GM12892 (cell line): ENCODE measurements at regions not wholly inside any gene's neighbourhood (a gene's known extent, or its start where the extent isn't known, plus 50 kb on each side); places are given as distances from the start of the nearest gene placed in this dataset.

Source experiments
- DNase-seq: peaks from one replicate; pipeline ENCODE4 v3.0.0; 2011; ENCODE audit not compliant: insufficient read length
- FAIRE-seq: peaks from 2 replicates; lab custom pipeline; 2011; peaks lifted over from hg19 to GRCh38; lab: Jason Lieb, UNC
- POLR2A ChIP-seq: IDR thresholded peaks from 2 replicates; pipeline ENCODE4 v1.6.1; 2011; ENCODE audit warnings: low read depth, low read length, control low read depth
- POLR2AphosphoS5 ChIP-seq: IDR thresholded peaks from 2 replicates; pipeline ENCODE4 v1.6.1; 2011; ENCODE audit warnings: low read depth, low read length, control low read depth
- TAF1 ChIP-seq: IDR thresholded peaks from 2 replicates; pipeline ENCODE4 v1.6.1; 2011; ENCODE audit warnings: low read depth, mild to moderate bottlenecking, control low read depth, low read length, borderline replicate concordance

GRCh38 chr6:14656078-14656521 is 538.5 kb downstream of the CD83 start:
- DNase-seq (no peak), FAIRE-seq (peak; percentile 58)
- TF ChIP-seq POLR2A (no peak), TAF1 (no peak), POLR2AphosphoS5 (no peak)

DNA sequence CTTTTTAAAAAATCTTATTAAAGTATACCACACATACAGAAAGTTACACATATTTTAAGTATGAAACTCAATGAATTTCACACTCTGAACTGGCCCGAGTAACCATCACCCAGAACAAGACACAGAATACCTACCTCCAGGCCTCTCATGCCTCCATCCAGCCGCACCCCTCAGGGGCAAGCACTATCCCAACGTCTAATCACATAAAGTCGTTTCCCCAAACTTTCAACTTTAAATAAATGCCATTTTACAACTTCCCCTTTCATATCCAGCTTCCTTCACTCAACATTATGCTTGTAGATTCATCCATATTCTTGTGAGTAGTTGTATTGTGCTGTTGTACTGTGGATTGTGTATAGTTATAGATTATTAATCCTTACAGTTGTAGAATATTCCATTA is 539.1 kb downstream of the CD83 start:
- FAIRE-seq (no peak), DNase-seq (no peak)
- TF ChIP-seq POLR2AphosphoS5 (no peak), TAF1 (no peak), POLR2A (no peak)

DNA sequence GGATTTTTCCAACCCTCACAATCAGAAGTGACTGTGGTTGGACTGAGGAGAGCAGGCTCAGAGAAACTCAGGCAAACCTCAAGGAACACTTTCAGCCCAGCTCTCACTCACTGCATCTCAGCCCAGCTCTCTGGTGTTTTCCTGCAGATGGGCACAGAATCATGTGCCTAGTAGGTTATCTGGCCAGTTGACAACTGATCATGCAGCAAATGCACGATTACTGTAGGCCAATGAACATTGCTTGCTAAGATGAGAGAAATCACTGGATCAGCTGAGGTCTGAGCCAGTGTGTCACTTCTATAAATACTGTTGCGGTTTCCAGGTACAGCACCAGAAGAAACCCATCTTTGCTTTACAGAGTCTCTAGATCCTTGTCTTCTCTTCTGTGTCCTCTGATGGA is 540.5 kb downstream of the CD83 start:
- TF ChIP-seq POLR2AphosphoS5 (no peak), TAF1 (no peak), POLR2A (no peak)
- DNase-seq (no peak), FAIRE-seq (no peak)

DNA sequence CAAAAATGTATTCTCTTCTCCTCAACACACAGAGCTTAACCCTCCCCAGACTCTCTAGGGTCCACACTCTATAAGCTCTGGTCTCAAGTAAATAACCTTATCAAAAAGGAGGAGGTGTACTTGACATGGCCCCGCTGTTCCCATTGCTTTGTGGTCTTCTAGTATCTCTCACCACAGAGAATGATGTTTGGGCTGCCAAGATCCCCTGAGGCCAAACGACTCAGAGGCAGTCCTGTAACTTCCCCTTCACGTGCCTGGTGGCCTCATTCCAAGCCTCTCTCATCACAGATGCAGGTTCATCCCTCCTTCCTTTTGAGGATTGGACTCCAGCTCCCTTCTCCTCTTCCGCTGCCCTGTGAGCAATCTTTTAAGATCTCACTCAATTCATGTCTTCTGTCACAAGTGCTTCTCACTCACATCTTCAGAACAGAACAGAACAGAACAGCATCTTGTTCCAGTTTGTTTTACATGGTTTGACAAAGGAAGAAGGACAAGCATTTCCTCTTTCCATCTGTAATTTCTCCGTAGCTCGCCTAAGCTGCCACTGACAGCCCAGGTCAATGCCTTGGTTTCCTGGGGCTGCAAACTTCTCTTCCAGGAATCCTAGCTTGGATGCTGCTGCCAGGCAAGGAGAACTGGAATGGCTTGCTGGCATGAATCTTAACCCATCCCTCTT is 541.5 kb downstream of the CD83 start:
- no peak for DNase-seq

DNA sequence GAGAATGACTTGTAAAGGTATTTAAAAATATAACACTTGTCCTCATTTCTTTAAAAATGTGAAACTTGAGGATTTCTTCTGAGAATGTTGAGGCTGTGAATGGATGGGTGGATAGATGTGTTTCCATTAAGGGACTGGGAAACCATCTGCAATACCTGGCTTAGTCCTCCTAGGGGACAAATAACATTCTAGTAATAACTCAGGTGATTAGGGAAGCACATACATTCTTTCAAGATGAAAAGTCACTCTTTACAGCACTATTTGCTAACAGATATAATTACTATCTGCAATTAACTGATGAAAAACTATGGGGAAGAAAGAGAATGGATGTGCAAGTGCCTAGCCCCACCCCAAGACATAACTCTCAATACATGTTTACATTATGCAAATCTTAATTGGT is 542.3 kb downstream of the CD83 start:
- DNase-seq (no peak), FAIRE-seq (no peak)
- TF ChIP-seq POLR2AphosphoS5 (no peak), TAF1 (no peak), POLR2A (no peak)

More for the DNA sequence above, 541.5 kb downstream of the CD83 start:
- no peak for TF ChIP-seq TAF1
- no peak for TF ChIP-seq POLR2A
- no peak for TF ChIP-seq POLR2AphosphoS5
- no peak for FAIRE-seq

GRCh38 chr6:14660806-14661579 is 543.4 kb downstream of the CD83 start:
- no peak for DNase-seq
- no peak for TF ChIP-seq TAF1
- no peak for TF ChIP-seq POLR2A
- TF ChIP-seq POLR2AphosphoS5 = no peak
- FAIRE-seq = peak; percentile 89

DNA sequence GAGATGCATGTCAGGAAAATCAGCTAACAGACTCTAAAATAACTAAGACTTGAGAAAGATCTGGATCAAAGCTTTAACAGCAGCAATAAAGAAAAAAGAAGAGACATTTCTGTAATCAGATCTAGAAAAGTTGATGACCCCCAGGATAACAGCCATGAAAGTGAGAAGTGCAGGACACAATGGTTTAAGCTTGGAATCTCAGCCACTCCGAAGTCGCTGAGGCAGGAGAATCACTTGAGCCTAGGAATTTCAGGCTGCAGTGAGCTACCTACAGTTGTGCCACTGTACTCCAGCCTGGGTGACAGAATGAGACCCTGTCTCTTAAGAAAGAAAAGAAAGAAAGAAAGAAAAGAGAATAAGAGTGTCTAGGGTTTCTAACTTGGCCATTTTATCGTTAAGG is 544.1 kb downstream of the CD83 start:
- FAIRE-seq (no peak), DNase-seq (no peak)
- TF ChIP-seq POLR2A (no peak), POLR2AphosphoS5 (no peak), TAF1 (no peak)

DNA sequence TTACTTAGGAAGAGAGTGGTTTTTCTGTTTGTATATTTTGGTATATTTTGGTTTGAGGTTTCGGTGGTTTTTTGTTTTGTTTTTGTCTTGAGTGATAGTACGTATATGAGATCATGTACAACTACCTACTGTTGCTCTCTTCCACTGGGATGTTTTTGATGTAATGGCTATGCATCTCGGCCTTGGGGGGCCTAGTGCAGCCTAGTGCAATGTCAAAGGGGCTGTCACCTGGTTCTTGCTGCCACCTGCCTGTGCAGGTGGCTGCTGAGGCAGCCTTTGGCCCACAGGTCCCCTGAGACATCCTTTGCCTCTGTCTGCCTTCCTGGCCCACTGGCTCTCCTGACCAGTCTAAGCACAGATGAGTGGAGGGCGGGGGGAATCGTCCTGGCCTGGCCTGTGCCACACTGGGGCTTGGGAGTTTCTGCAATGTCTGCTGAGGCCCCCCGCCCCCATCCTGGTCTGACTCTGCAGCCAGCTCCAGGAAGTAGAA is 546.6 kb downstream of the CD83 start:
- DNase-seq (no peak), FAIRE-seq (peak; percentile 92)
- TF ChIP-seq TAF1 = no peak
- no peak for TF ChIP-seq POLR2AphosphoS5
- TF ChIP-seq POLR2A = no peak

- FAIRE-seq (no peak), DNase-seq (no peak)
- no peak for TF ChIP-seq TAF1
- TF ChIP-seq POLR2A = no peak
- no peak for TF ChIP-seq POLR2AphosphoS5
Measured at GRCh38 chr6:14664621-14665315, 547.2 kb downstream of the CD83 start.

DNA sequence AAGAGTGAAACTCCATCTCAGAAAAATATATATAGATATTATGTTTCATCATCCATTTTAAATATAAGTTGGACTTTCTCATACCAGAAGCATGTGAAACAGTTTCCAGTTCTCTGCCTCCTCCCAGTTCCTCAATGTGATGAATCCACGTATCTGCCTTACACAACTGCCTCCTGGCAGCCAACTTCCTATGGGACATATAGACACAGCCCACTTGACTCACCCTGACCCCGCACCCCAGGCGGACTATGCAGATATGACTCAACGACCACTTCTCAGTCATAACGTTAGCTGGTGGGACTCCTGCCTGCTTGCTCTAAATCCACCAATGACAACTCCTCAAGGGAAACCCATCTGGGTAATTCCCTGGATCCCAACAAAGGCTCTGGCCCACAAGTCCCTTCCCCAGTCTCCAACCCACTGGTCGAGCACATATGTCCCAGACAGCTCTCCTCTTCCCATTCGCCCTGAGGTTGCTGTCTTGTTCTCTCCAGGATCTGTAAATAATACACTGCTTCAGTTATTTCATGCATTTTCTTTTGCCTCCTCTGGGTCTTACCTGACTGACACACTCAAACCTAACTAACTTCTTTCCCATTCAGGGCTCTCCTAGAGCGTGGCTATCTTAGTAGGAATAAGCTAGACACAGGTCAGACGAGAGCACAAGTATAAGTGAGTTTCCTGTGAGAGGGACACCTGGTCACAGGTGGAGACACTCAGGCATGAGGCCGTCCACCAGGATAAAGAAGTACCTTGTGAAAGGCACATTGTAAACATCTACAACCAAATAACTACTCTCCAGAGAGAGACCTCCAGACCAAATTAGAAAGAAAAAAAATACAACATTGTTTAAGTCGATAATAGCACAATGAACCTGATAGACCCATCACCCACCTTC is 548.5 kb downstream of the CD83 start:
- FAIRE-seq (peak; percentile 30), DNase-seq (no peak)
- TF ChIP-seq POLR2AphosphoS5 (no peak), POLR2A (no peak), TAF1 (no peak)
